Stimulated activated CD4-positive, alpha-beta T cell treated with anti-CD3 and anti-CD28 coated beads, Interleukin-4, amount 100 ng/mL, for 4 hours (primary cell): ENCODE measurements at regions not wholly inside any gene's neighbourhood (a gene's known extent, or its start where the extent isn't known, plus 50 kb on each side); places are given as distances from the start of the nearest gene placed in this dataset.
A peak's percentile ranks its signal among the peaks of the same experiment; 100 is the strongest.

Source experiments
- DNase-seq, 2 experiments: peaks; one replicate each; pipeline ENCODE4 v3.0.0-alpha.2; 2020

GRCh38 chr13:29713839-29714238 is 118.4 kb upstream of the SLC7A1 start:
- no peak for DNase-seq

GRCh38 chr13:29711776-29712175 is 116.3 kb upstream of the SLC7A1 start:
- DNase-seq = no peak

GRCh38 chr13:29710511-29710910 is 115.0 kb upstream of the SLC7A1 start:
- DNase-seq = no peak

- no peak for DNase-seq
Measured at GRCh38 chr13:29709407-29710069, 114.0 kb upstream of the SLC7A1 start.

GRCh38 chr13:29707876-29708543 is 112.5 kb upstream of the SLC7A1 start:
- peak; percentile 25 to 29 for DNase-seq

GRCh38 chr13:29706923-29707322 is 111.4 kb upstream of the SLC7A1 start:
- no peak for DNase-seq

GRCh38 chr13:29704648-29705047 is 109.2 kb upstream of the SLC7A1 start:
- DNase-seq = no peak

GRCh38 chr13:29703421-29703820 is 107.9 kb upstream of the SLC7A1 start:
- DNase-seq = no peak

GRCh38 chr13:29702912-29703351 is 107.4 kb upstream of the SLC7A1 start:
- no peak for DNase-seq

- no peak for DNase-seq
Measured at GRCh38 chr13:29698106-29698505, 102.6 kb upstream of the SLC7A1 start.

GRCh38 chr13:29696606-29697005 is 101.1 kb upstream of the SLC7A1 start:
- no peak for DNase-seq

GRCh38 chr13:29693275-29693945 is 97.9 kb upstream of the SLC7A1 start:
- no peak for DNase-seq

- DNase-seq = no peak
Measured at GRCh38 chr13:29689548-29689947, 94.1 kb upstream of the SLC7A1 start.

GRCh38 chr13:29688193-29688592 is 92.7 kb upstream of the SLC7A1 start:
- DNase-seq = no peak

GRCh38 chr13:29684441-29684840 is 89.0 kb upstream of the SLC7A1 start:
- no peak for DNase-seq

GRCh38 chr13:29683041-29683440 is 87.6 kb upstream of the SLC7A1 start:
- no peak for DNase-seq

- DNase-seq = no peak
Measured at GRCh38 chr13:29681864-29682263, 86.4 kb upstream of the SLC7A1 start.

- DNase-seq = no peak
Measured at GRCh38 chr13:29679396-29680053, 84.0 kb upstream of the SLC7A1 start.

GRCh38 chr13:29677627-29678026 is 82.1 kb upstream of the SLC7A1 start:
- no peak for DNase-seq

- DNase-seq = no peak
Measured at GRCh38 chr13:29676941-29677452, 81.5 kb upstream of the SLC7A1 start.

- DNase-seq = no peak
Measured at GRCh38 chr13:29676535-29676934, 81.0 kb upstream of the SLC7A1 start.

- DNase-seq = no peak
Measured at GRCh38 chr13:29674532-29674931, 79.0 kb upstream of the SLC7A1 start.

GRCh38 chr13:29664591-29664990 is 69.1 kb upstream of the SLC7A1 start:
- no peak for DNase-seq
